GM04503 (cell line): ENCODE measurements at regions not wholly inside any gene's neighbourhood (a gene's known extent, or its start where the extent isn't known, plus 50 kb on each side); places are given as distances from the start of the nearest gene placed in this dataset.

ENCODE experiments used
- DNase-seq: peaks from one replicate; pipeline ENCODE4 v3.0.0-alpha.2; 2012; ENCODE audit warnings: low read depth

DNA sequence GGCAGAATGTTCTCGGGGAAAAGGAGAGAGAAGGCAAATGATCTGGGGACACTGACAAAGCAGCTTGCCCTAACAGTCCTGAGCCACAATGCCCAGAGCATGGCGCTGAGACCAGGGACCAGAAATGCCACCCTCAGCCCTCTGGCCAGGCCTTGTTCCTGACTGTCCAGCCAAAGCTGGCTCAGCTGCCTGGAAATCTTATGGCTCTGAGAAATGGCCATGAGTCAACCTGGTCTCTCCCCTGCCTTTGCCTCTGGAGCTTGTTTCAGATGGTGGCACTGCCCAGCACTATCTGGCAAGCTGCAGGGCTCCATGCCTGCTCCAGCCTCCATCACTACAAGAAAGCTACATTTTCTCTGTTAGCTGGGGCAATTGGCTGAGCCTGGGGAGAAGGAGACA, 90.5 kb upstream of the PLXNA4 start:
- DNase-seq: no peak

DNA sequence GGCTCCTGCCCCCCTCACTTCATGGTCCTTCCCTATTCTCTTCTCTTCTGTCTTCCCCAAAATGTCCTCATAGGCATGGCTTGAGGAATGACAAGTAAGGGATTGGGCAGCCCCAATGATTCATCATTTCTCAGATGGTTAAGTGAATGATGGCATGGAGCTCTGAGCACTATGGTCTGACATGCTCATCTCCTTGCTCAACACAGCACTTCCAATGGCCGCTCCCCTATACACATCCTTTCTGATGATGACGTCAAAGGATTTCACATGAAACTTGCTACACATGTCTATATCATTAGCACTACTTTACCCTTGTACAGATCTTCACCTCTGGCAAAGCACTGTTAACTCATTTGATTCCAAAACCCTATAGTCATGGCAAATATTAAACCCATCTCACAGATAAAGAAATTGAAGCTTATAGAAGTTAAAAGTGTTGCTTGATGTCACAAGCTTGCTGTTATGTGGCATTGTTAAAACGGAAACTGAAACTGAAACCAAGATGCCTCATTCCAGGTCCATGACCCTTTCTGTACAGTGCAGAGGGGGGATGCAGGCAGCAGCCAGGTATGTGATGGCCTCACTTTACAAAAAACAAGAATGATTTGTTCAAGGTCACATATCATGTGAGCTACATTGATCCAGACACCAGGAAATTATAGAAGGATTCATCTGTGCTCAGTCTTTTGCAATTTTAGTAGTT, 90.0 kb upstream of the PLXNA4 start:
- DNase-seq: no peak

DNA sequence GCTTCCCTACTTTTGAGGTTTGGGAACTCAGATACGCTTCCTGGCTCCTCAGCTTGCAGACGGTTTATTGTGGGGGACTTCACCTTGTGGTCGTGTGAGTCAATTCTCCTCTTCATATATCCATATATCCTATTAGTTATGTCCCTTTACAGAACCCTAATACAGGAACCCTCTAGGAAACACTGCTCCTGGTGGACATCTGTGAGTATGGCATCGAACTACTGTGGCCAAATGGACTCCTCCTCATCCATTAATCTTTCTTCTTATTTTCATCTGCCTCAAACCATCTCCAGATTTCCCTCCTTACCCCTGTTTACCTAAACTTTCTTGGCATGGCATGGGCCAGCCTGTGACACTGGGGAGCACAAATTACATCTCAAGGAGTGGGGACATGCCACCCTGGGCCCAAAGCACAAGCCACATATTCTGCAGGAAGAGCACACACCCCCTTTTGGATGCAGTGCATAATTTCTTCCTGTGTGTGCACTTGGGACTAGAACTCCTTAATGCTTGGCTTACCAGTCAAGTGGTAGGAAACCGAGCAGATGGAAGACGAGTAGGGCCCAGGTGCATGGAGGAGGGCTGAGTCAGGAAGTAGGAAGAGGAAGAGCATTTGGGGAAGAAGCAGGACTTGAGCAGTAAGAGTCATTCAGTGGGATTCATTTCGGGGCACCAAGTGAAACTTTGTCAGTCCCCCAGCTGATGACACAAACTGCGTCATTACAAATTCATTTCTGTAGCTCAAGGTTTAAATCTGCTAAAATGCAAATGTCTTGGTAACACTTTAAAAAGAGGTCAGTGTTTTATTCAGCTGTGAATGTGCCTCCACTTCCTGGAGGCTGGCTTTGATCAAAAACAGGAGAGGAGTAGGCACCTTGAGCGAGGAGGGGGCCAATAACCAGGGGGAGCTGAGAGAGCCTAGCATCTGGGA, 80.8 kb upstream of the PLXNA4 start:
- DNase-seq: no peak

DNA sequence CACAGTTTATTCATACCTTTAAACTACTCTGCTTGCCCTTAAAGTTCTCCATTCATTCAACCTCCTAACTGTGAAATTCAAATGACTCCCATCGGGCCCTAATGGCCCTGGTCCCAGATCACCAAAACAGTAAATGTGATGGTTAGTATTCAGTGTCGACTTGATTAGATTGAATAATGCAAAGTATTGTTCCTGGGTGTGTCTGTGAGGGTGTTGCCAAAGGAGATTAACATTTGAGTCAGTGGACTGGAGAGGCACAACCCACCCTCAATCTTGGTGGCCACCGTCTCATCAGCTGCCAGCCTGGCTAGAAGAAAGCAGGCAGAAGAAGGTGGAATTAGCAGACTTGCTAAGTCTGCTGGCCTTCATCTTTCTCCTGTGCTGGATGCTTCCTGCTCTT, 80.1 kb upstream of the PLXNA4 start:
- no peak for DNase-seq

DNA sequence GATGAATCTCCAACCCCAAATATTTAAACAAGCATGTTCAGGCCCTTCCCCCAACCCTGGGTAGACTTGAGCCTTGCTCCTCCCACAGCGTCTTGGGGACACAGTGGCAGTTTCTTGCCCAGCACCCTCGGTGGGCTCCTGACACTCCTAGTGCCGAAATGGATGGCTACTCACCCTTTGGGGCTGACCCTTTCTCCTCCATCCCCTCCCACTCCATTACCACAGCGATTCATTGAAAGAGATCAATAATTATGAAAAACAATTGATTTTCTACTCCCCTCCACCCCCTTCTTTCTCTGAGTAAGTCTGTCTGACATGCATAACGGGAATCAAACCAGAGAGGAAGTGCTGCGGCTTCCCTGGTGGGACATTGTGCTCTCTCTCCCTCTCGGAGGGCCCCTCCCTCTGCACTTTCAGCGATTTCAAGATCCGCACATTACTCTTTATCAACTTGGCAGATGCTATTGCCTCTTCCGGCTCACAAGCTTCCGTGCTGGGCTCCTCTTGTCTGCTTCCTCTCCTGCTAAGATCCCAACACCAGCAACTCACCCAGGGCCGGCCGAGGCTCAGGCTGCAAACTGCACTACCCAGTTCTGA, 79.0 kb upstream of the PLXNA4 start:
- DNase-seq: no peak

DNA sequence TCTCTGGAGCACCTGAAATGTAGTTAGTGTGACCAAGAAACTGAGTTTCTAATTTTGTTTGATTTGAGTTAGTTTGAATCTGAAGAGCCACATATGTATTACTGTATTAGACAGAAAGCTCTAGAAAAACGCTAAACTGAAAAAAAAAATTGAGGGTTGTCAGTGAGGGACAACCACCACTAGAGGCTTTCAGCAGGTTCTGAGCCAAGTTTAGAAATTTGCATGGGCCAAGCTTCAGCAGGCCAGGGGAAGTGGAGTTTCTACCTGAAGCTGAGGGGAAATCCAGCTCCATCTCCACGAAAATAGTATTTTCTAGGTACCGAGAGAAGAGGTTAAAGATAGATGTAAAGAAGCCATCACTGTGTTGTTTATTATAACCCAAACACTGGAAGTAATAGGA, 77.9 kb upstream of the PLXNA4 start:
- no peak for DNase-seq

DNA sequence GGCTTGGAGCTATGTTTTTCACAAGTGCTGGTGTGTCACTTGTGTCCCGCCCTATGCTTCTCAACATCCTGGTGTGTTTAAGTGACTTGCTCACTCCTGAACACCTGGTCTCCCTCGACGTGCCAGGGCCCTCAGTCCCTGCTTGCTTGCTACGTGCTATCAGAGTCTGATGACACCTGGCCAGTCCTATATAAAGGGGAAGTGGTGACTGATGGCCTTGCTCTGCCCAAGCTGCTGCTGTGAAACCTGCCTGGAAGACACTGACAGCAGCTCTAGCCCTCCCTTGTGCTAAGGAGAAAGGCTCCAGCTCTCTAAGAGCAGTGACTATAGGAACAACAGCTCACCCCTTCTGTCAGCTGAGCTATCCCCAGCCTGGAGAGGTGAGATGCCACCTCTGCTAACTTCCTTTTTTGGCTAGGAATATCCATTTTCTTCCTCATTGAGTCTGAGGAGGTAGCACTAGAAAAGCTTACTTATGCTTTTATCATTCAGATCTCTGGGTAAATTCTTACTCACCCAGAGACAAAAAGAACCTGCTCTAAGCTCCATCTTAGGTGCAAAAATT, 77.2 kb upstream of the PLXNA4 start:
- no peak for DNase-seq

DNA sequence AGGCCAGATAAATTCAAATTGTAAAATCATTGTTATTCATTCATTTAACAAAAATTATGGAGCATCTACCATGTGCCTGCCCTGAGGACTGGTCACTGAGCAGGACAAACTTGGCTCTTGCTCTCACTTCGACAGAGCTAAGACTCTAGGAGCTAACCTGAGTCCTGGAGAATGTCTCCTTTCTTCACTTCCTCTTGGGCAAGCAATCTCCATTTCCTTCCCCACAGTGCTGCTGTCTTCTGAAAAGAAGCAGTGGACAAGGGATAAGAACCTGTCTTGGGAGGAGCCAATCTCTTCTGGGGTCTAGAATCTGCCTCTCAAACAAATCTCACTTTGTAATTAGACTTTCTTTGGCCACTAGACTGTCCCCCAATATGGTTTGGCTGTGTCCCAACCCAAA, 76.2 kb upstream of the PLXNA4 start:
- no peak for DNase-seq

DNA sequence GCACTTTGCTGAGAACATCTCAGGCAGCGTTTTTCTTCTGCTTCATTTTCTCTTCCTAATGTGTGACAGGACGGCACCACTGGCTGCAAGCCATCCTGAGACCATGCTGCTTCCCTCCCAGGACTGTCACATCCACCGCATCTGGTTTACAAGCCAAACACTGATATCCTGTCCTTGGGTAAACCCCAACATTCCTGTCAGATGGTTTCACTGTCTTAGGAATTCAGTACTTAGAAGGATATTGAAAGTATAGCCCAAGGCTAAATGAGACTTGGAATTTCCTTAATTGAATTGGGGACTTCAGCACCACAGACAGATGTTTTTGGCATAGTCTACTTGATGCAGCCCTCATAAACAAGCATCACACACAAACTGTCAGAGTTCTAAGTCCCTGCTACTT, 74.2 kb upstream of the PLXNA4 start:
- peak; percentile 60 for DNase-seq

DNA sequence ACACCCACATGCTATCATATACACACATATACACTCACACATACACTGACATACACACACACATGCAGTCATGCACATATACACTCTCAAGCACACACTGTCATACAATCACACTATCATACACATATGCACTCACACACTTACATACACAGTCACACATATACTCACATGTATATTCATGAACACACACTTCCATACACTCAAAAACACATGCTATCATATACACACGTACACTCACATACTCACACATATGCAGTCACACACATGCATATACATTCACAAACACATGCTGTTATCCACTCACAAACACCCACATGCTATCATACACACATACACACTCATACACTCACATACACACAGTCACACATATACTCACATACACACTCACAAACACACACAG, 71.0 kb upstream of the PLXNA4 start:
- no peak for DNase-seq

DNA sequence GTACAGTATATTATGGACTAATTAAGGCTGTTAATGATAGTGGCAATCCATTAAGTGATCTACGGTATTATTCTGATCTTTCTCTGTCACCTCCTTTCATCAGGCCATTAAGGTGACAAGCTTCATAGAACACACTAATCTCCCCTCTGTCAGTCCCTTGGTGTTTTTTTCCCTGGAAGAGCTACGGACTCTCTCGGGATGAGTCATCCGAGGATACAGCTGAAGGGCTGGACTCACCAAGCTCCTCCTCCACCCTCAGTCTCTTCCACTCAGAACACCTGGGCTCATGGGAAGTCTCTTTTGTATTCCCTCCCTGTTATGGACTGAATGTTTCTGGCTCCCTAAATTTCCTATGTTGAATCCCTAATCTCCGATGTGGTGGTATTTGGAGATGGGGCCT, 69.8 kb upstream of the PLXNA4 start:
- DNase-seq: no peak

DNA sequence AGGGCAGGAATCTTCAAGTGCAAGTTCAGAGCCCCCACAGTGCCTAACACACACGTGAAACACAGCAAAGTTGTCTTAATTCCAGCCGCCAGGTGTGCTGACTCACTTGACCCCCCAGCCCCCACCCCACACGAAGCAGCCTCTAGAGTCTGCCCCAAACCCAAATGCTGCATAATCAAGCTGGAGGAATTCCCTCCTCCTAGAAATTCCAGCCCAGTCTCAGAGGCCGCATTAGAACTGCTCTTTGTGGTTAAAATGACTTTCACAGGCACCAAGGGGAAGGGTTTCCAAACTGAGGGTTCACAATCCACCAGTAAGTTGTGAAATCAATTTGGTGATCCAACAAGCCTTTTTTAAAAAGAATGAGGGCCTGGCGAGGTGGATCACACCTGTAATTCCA, 67.0 kb upstream of the PLXNA4 start:
- DNase-seq: no peak

DNA sequence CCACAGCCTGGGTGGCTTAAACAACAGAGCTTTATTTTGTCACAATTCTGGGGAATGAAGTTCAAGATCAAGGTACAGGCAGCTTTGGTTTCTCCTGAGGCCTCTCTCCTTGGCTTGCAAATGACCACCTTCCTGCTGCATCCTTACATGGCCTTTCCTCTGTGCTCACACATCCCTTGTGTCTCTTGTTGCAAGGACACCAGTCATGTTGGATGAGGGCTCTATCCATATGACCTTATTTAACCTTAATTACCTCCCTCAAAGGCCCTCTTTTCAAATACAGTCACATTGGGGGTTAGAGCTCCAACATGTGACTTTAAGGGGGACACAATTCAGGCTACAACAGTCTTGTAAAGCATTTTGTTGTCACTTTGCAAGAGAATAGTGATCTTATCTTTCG, 65.0 kb upstream of the PLXNA4 start:
- DNase-seq: no peak

DNA sequence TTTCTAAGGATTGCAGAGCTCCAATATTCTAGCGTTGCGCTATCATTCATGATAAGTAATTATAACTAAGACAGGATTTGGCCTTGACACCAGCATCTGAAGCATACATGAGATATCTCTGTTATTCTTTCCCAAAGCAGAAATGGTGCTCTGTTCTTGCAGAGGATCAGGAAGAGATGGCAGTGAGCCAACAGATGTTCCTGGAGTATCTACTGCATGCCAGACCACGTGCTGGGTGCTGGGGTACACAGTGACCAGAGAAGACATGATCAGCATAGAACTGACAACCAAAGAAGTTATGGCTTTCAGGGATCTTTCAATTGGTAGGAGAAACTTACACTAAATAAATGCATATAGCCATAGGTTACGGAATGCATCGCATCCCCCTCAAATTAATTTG, 63.7 kb upstream of the PLXNA4 start:
- DNase-seq: no peak

DNA sequence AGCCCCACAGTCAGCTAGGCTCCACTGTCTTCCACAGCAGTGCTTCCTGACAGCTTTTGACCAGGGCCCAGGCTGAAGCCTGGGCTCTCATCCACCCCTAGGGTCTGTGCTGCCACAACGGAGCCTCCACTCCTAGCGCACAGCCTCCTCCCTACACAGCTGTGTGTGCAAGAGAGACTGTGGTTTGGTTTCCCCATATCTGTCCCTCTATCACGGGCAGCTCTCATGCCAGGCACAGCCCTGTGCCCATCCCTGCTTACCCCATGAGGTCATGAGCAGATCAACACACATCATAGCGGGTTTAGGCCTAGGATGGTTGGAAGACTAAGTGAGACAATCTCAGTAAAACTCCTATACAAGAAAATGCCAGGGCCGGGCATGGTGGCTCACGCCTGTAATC, 61.7 kb upstream of the PLXNA4 start:
- DNase-seq: no peak

DNA sequence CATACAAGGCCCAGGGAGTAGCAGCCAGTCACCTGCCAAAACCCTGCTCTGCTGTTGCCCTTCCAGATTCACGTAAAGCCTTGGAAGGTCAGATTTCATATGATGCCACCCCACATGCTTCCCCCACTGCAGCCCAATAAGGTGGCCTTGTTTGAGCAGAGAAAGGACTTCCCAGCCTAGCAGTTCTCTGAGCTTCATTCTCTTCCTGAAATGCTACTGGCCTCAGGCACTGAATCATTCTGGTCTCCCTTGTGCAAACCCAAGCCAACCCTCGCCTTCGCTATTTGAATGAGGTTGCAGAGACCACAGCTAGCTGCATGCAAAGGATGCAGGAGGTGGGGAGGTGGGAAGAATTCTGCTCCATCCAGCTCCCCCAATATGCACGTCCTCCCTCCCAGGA, 60.3 kb upstream of the PLXNA4 start:
- no peak for DNase-seq

DNA sequence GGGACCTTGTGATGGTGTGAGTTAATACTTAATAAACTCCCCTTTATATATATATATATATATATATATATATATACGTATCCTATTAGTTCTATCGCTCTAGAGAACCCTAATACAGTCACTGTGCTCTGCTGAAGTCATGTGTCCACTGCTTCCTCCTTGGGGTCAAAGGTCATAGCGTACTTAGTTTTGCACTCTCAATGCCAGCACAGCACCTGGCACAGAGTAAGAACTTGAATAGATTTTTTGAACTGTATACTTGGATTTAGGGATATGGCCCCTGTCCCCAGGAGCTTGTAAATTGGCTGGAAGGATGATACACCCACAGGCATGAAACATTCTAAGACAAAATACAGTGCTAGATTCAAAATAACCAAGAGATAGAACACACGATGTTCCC, 58.9 kb upstream of the PLXNA4 start:
- DNase-seq: no peak

DNA sequence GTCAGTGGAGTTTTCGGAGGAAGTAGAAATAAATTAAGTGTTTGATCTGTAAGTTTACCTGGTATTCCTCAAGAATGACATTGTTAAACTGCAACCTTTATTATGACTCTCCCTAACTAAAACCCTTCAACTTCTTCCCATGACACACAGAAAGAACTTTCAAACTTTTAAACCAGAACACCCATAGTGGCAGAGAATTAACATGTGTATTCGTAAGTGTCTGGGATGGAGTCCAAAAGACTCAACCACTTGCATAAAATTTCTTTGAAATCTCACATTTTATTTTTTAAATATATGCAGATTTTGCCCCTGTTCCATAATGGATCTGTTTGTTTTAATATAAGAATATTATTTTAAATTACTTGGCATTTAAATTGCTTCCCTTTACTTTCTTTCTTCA, 54.6 kb upstream of the PLXNA4 start:
- DNase-seq: no peak
